Ascending aorta (tissue), 2 donors: ENCODE measurements at regions not wholly inside any gene's neighbourhood (a gene's known extent, or its start where the extent isn't known, plus 50 kb on each side); places are given as distances from the start of the nearest gene placed in this dataset.
A peak's percentile ranks its signal among the peaks of the same experiment; 100 is the strongest.
"Not testable (repeated sequence)": the region's sequence is repeated elsewhere in the genome, so short reads cannot be mapped to it uniquely, and the experiment has no call there.

Source experiments
- DNase-seq, 2 donors: peaks; one replicate each; pipeline ENCODE4 v3.0.0-alpha.2; 2019; ENCODE audit warnings: low spot score in 2 of 2
- H3K27ac ChIP-seq, 2 donors: fragments of 200-600 bp; sonication (generic); one replicate each; pipeline ENCODE4 v1.5.1; 2016 to 2017; ENCODE audit warnings: mild to moderate bottlenecking in 1 of 2
- H3K27me3 ChIP-seq: fragments of 200-600 bp; sonication (generic); one replicate; pipeline ENCODE4 v1.5.1; 2017
- H3K36me3 ChIP-seq, 2 donors: fragments of 200-600 bp; sonication (generic); one replicate each; pipeline ENCODE4 v1.5.1; 2016
- H3K4me1 ChIP-seq, 2 donors: fragments of 200-600 bp; sonication (generic); one replicate each; pipeline ENCODE4 v1.5.1; 2016 to 2017; ENCODE audit warnings: mild to moderate bottlenecking in 1 of 2
- H3K4me3 ChIP-seq, 2 donors: fragments of 200-600 bp; sonication (generic); one replicate each; pipeline ENCODE4 v1.5.1; 2016 to 2017; ENCODE audit warnings: mild to moderate bottlenecking in 1 of 2
- H3K9me3 ChIP-seq, 2 donors: fragments of 200-600 bp; sonication (generic); one replicate each; pipeline ENCODE4 v1.5.1; 2016
- intact Hi-C: fragments of 100-400 bp; cut with DNase I; formaldehyde crosslinking; loops from one replicate; pipeline ENCODE4 v1.15.1; 2023
- TF ChIP-seq, protein P1 (sequence below), 3 experiments: fragments of 200-600 bp in 2 of 3; fragments of 450-650 bp in 1 of 3; sonication (generic) in 2 of 3; IDR thresholded peaks; one replicate each; pipeline ENCODE4 v1.5.1; 2016 to 2019; ENCODE audit warnings: antibody characterized with exemption in 3 of 3, mild to moderate bottlenecking in 1 of 3, moderate library complexity in 1 of 3

DNA sequence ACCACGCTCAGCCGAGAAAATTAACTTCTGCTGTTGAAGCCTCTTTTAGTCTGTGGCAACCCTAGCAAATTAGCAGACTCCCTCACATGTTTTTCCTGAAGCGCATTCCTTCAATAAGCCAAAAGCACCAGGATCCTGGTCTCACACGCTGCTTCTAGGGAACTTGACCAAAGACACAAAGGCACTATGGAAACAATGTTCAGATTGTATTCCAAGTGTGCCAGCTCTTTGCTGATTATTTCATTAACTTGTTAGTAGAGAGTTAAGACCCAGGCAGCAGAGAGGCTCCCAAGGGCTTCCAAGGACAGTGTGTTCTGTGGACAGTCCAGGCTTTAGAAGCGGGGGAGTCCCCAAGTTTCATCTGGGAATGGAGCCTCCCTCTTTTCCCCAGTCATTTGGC lies 94.4 kb upstream of the BASP1 start:
- Histone ChIP-seq H3K36me3 (no peaks in the 10 kb centered on the region), H3K9me3 (no peaks in the 10 kb centered on the region), H3K4me1 (peaks cover 3 to 5% of the 10 kb centered on the region in 2 donors), H3K4me3 (no peak overlapping the region), H3K27me3 (no peaks in the 10 kb centered on the region), H3K27ac (peak overlapping the region in 1 of 2 donors; percentile 41)
- TF ChIP-seq, protein P1, sequence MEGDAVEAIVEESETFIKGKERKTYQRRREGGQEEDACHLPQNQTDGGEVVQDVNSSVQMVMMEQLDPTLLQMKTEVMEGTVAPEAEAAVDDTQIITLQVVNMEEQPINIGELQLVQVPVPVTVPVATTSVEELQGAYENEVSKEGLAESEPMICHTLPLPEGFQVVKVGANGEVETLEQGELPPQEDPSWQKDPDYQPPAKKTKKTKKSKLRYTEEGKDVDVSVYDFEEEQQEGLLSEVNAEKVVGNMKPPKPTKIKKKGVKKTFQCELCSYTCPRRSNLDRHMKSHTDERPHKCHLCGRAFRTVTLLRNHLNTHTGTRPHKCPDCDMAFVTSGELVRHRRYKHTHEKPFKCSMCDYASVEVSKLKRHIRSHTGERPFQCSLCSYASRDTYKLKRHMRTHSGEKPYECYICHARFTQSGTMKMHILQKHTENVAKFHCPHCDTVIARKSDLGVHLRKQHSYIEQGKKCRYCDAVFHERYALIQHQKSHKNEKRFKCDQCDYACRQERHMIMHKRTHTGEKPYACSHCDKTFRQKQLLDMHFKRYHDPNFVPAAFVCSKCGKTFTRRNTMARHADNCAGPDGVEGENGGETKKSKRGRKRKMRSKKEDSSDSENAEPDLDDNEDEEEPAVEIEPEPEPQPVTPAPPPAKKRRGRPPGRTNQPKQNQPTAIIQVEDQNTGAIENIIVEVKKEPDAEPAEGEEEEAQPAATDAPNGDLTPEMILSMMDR (IDR thresholded peaks at IDR 0.05) = no peak
- intact Hi-C loops = no loop called here
- no peak for DNase-seq

DNA sequence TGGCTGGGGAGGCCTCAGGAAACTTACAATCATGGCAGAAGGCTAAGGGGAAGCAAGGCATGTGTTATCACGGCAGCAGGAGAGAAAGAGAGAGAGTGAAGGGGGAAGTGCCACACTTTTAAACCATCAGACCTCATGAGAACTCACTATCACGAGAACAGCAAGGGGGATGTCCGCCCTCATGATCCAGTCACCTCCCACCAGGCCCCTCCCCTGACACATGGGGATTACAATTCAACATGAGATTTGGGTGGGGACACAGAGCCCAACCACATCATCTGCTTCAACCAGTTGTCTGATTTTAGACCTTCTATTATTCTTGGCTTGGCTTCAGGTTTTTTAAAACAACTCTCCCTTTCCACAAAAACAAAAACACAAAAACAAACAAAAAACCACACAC lies 93.7 kb upstream of the BASP1 start:
- H3K9me3 ChIP-seq, H3K36me3 ChIP-seq, H3K27ac ChIP-seq, H3K4me3 ChIP-seq, intact Hi-C loops, DNase-seq, H3K4me1 ChIP-seq, H3K27me3 ChIP-seq: not testable (repeated sequence)

DNA sequence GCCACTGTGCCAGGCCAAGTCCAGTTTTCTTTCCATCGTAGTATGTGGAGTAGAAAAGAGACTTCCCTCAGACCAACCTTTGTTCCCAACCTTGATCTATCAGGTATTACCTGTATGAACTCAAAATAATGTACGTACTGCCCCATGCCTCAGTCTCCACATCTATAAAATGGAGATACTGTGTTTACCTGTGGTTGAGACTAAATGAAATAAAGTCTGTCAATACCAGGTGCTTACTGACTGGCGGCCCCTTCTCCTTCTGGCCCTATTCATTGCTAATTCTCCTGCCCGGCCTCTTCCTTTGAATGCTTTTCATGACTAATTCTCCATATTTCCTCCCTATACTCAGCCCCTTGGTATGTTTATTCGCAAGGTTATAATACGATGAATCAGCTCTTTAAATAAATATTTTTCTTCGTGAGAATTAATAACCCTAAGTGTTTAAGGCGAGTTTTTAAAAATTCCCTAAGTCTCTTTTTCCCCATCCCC lies 89.6 kb upstream of the BASP1 start:
- Histone ChIP-seq H3K36me3 (no peaks in the 10 kb centered on the region), H3K4me1 (peaks cover 3 to 13% of the 10 kb centered on the region in 2 donors), H3K27me3 (no peaks in the 10 kb centered on the region), H3K27ac (peak overlapping the region; percentile 33 to 43), H3K9me3 (no peaks in the 10 kb centered on the region), H3K4me3 (peak overlapping the region in 1 of 2 donors; percentile 21)
- no peak for DNase-seq
- intact Hi-C loops = loop anchor here (2.0 to 5.0 kb wide), 3 partner anchors 65 to 240 kb away; partner anchors contain the start of gene MYO10
- TF ChIP-seq, protein P1 (IDR thresholded peaks at IDR 0.05) = no peak

DNA sequence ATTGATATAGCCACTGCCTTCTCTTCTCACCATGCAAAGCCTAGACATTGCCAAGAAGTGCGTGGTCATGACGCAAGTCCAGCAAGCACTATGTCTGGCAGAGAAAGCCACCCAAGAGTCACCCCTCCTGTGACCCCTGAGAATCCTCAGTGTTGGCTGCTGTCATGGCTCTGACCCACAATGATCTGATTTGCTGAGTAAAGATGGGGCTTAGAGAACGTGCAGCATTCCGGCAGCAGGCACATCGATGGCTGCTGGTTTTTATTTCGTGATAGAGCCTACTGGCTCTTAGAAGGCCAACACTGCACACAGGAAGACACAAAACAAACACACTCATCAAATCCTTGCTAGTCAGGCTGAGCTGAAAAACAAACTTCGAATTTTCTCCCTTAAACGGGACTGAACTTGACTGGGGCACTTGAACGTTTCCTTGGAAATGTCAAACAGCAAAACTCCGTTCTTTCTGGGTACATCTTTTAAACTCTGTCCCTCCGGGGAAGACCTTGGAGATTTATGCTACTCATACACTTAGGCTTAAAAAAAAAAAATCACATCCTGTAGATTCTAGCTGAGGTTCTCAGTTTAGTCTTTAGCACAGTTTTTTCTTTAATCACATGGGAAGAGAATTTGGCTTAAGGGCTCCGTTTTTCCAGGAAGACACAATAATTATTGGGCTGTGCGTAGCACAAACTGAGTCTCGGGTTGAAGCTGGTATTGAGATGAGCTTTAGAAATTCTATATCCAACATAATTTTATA lies 88.2 kb upstream of the BASP1 start:
- Histone ChIP-seq H3K4me1 (peaks cover 0 to 13% of the 10 kb centered on the region in 2 donors), H3K36me3 (no peaks in the 10 kb centered on the region), H3K4me3 (no peak overlapping the region), H3K27me3 (no peaks in the 10 kb centered on the region), H3K27ac (no peak overlapping the region), H3K9me3 (no peaks in the 10 kb centered on the region)
- DNase-seq = no peak
- TF ChIP-seq, protein P1 (IDR thresholded peaks at IDR 0.05) = no peak
- intact Hi-C loops = loop anchor here (2.0 to 5.0 kb wide), 3 partner anchors 63 to 242 kb away; partner anchors contain the start of gene MYO10

DNA sequence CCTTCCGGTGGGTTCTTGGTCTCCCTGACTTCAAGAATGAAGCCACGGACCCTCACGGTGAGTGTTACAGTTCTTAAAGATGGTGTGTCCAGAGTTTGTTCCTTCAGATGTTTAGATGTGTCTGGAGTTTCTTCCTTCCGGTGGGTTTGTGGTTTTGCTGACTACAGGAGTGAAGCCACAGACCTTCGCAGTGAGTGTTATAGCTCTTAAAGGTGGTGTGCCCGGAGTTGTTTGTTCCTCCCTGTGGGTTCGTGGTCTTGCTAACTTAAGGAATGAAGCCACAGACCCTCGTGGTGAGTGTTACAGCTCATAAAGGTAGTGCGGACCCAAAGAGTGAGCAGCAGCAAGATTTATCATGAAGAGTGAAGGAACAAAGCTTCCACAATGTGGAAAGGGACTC lies 87.1 kb upstream of the BASP1 start:
- intact Hi-C loops = loop anchor here (5.0 kb wide), 2 partner anchors 323 to 338 kb away; no protein-coding TSS in a partner anchor
- not testable (repeated sequence) for H3K27ac ChIP-seq, H3K9me3 ChIP-seq, H3K27me3 ChIP-seq, H3K36me3 ChIP-seq, DNase-seq, H3K4me3 ChIP-seq
- peaks cover 0 to 13% of the 10 kb centered on the region in 2 donors for H3K4me1 ChIP-seq

DNA sequence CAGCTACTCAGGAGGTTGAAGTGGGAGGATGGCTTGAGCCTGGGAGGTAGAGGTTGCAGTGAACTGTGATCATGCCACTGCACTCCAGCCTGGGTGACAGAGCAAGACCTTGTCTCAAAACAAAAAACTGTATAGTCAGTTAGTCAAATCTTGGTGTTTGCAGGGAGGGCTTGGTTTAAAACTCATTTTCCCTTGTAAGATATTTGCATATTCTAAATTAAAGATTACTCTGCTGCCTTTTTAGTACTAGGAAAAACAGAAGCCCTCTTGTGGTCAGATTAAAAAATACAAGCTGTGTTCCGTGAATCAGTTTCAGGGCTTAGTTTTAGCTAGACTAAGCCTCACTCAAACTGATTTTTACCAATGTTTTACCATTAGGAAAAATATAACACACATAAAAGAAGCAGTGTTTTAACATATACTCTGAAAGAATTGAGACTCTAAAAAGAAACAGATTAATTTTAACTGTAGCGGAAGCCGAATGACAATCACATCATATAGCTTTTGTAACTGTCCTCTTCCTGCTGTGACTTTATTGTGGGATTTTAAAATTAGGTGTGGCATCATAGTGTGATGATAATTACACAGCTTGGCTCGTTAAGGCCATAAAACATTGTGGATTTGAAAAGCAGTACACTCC lies 84.9 kb upstream of the BASP1 start:
- intact Hi-C loops = loop anchor here (5.0 kb wide), 2 partner anchors 325 to 340 kb away; no protein-coding TSS in a partner anchor
- TF ChIP-seq, protein P1 (IDR thresholded peaks at IDR 0.05) = peak; percentile 31 to 66 (median 49)
- Histone ChIP-seq H3K27ac (no peak overlapping the region), H3K4me3 (no peak overlapping the region), H3K27me3 (no peaks in the 10 kb centered on the region), H3K4me1 (peaks cover 0 to 11% of the 10 kb centered on the region in 2 donors), H3K36me3 (no peaks in the 10 kb centered on the region), H3K9me3 (no peaks in the 10 kb centered on the region)
- DNase-seq = no peak
